ENCODE measurements at regions not wholly inside any gene's neighbourhood (a gene's known extent, or its start where the extent isn't known, plus 50 kb on each side); places are given as distances from the start of the nearest gene placed in this dataset.

- TF ChIP-seq YY1 (IDR thresholded peaks at IDR 0.05; ENCODE audit: insufficient read depth, insufficient read length), result no peak
- no peak for TF ChIP-seq ZNF274 (IDR thresholded peaks at IDR 0.05; ENCODE audit: low read depth, low read length)
Observed at GRCh38 chr10:76788452-76788811, 849.2 kb downstream of the KCNMA1 start.
